Heart left ventricle (tissue), 13 donors: ENCODE measurements at regions not wholly inside any gene's neighbourhood (a gene's known extent, or its start where the extent isn't known, plus 50 kb on each side); places are given as distances from the start of the nearest gene placed in this dataset.

Source experiments
- CTCF ChIP-seq, 12 donors: fragments of 200-600 bp; sonication (generic) in 4 of 12; IDR thresholded peaks; one replicate each; pipeline versions ENCODE4 v1.5.0 to v1.8.0; 2018 to 2022; ENCODE audit warnings: antibody characterized with exemption in 12 of 12, mild to moderate bottlenecking in 5 of 12
- POLR2A ChIP-seq, 2 donors: fragments of 450-650 bp; IDR thresholded peaks; one replicate each; pipeline ENCODE4 v1.6.1; 2017; ENCODE audit warnings: antibody characterized with exemption in 2 of 2, mild to moderate bottlenecking in 2 of 2, moderate library complexity in 2 of 2
- donor health status: ischemic (EF 13 %, LVEDD 7.1; RV severe dilation, severe dysfunction).
- donor health status: DM: no; HTN: yes; CAD: no.
- donor health status: DM: no; HTN: no; CAD: no.
- donor health status: ischemic (EF 25% LVEDD 6.9; RV normal size, moderate dysfunction).
- donor health status: ischemic (EF 25% LVEDD 5.7; RV mildly dilated, moderate dysfunction).
- donor health status: ischemic (EF 35%, LVEDD 5.7; RV mildly dilated, moderate dysfunction).
- donor health status: nonischemic (EF 11% LVEDD 7.7; RV severe dilation, severe dysfunction).
- donor health status: DM: yes; HTN: yes; CAD: no.
- donor health status: PGD.
- donor health status: ischemic (EF 29% LVEDD 5.4; RV normal size, mild dysfunction).
- donor health status: nonischemic (EF 23%, LVEDD 6.1; RV moderate dilation, normal function).

- TF ChIP-seq CTCF (IDR thresholded peaks at IDR 0.05) (no peak), POLR2A (IDR thresholded peaks at IDR 0.05) (no peak)
Measured at GRCh38 chr10:118963933-118964332, 65.6 kb upstream of the NANOS1 start.
